Neural cell (in vitro differentiated cells): ENCODE measurements at regions not wholly inside any gene's neighbourhood (a gene's known extent, or its start where the extent isn't known, plus 50 kb on each side); places are given as distances from the start of the nearest gene placed in this dataset.

Experiments
- H2AFZ ChIP-seq: fragments of 200-600, 300-800 bp; sonication (generic), shearing (Covaris generic); 2 replicates; pipeline ENCODE4 v1.6.0; 2014; ENCODE audit warnings: low read depth, mild to moderate bottlenecking, antibody characterized with exemption, low read length, moderate library complexity
- H3F3A ChIP-seq: fragments of 200-600 bp; shearing (Covaris generic); 2 replicates; pipeline ENCODE4 v1.6.1; 2016; ENCODE audit warnings: mild to moderate bottlenecking, moderate library complexity, mixed read lengths, antibody characterized with exemption, low read length; ENCODE audit not compliant: insufficient read depth, poor library complexity, severe bottlenecking
- H3K27ac ChIP-seq: fragments of 200-600, 300-800 bp; sonication (generic), shearing (Covaris generic); 2 replicates; pipeline ENCODE4 v1.5.1; 2014; ENCODE audit warnings: mild to moderate bottlenecking, low read length, moderate library complexity
- H3K27me3 ChIP-seq: fragments of 300-800, 200-600 bp; sonication (generic), shearing (Covaris generic); 2 replicates; pipeline ENCODE4 v1.6.0; 2014; ENCODE audit warnings: mild to moderate bottlenecking, low read depth, low read length, moderate library complexity; ENCODE audit not compliant: insufficient read depth
- H3K36me3 ChIP-seq: fragments of 300-800, 200-600 bp; sonication (generic), shearing (Covaris generic); 2 replicates; pipeline ENCODE4 v1.5.1; 2014; ENCODE audit warnings: mild to moderate bottlenecking, antibody characterized with exemption, low read length, moderate library complexity; ENCODE audit not compliant: insufficient read depth
- H3K4me2 ChIP-seq: fragments of 300-800, 200-600 bp; sonication (generic), shearing (Covaris generic); 2 replicates; pipeline ENCODE4 v1.6.0; 2014; ENCODE audit warnings: mild to moderate bottlenecking, low read length
- H3K4me3 ChIP-seq: fragments of 300-800, 200-600 bp; sonication (generic), shearing (Covaris generic); 2 replicates; pipeline ENCODE4 v1.5.1; 2014; ENCODE audit warnings: mild to moderate bottlenecking, low read length, moderate library complexity
- H3K79me2 ChIP-seq: fragments of 200-600 bp; shearing (Covaris generic); replicated peaks from 2 replicates; pipeline ENCODE4 v1.6.0; 2014; ENCODE audit warnings: mild to moderate bottlenecking, low read length, moderate library complexity; ENCODE audit not compliant: insufficient read depth
- H3K9ac ChIP-seq: fragments of 300-800, 200-600 bp; sonication (generic), shearing (Covaris generic); 2 replicates; pipeline ENCODE4 v1.6.1; 2016; ENCODE audit warnings: mild to moderate bottlenecking, low read length, mixed read lengths
- H3K9me2 ChIP-seq: fragments of 200-600 bp; shearing (Covaris generic); 2 replicates; pipeline ENCODE4 v1.6.1; 2016; ENCODE audit warnings: mild to moderate bottlenecking, low read length, mixed read lengths; ENCODE audit not compliant: insufficient read depth
- H3K9me3 ChIP-seq: fragments of 200-600, 300-800 bp; sonication (generic), shearing (Covaris generic); 2 replicates; pipeline ENCODE4 v1.6.1; 2016; ENCODE audit warnings: mild to moderate bottlenecking, mixed run types, low read length, moderate library complexity, mixed read lengths
- H4K20me1 ChIP-seq: fragments of 200-600 bp; shearing (Covaris generic); 2 replicates; pipeline ENCODE4 v1.6.1; 2016; ENCODE audit warnings: mild to moderate bottlenecking, mixed run types; ENCODE audit not compliant: insufficient read depth
- CTCF ChIP-seq: fragments of 450-650 bp; IDR thresholded peaks from 2 replicates; pipeline ENCODE4 v1.5.1; 2014; ENCODE audit warnings: antibody characterized with exemption, mild to moderate bottlenecking, moderate library complexity; ENCODE audit not compliant: poor library complexity, severe bottlenecking
- EP300 ChIP-seq: fragments of 450-650 bp; conservative IDR thresholded peaks from 2 replicates; pipeline ENCODE4 v1.6.1; 2014; ENCODE audit warnings: antibody characterized with exemption, mild to moderate bottlenecking, moderate library complexity; ENCODE audit not compliant: poor library complexity, severe bottlenecking
- EZH2 ChIP-seq: fragments of 200-600, 300-800 bp; shearing (Covaris generic), sonication (generic); IDR thresholded peaks from 2 replicates; pipeline ENCODE4 v1.6.1; 2014; ENCODE audit warnings: antibody characterized with exemption, low read length, borderline replicate concordance, mild to moderate bottlenecking; ENCODE audit not compliant: insufficient read depth, poor library complexity, severe bottlenecking
- MXI1 ChIP-seq: fragments of 450-650 bp; conservative IDR thresholded peaks from 2 replicates; pipeline ENCODE4 v1.6.1; 2014; ENCODE audit warnings: antibody characterized with exemption, mild to moderate bottlenecking; ENCODE audit not compliant: poor library complexity, severe bottlenecking
- POLR2AphosphoS5 ChIP-seq: IDR thresholded peaks from 2 replicates; pipeline ENCODE4 v1.6.1; 2012
- RAD21 ChIP-seq: fragments of 450-650 bp; conservative IDR thresholded peaks from 2 replicates; pipeline ENCODE4 v1.6.1; 2014; ENCODE audit warnings: antibody characterized with exemption, mild to moderate bottlenecking, moderate library complexity
- SMC3 ChIP-seq: fragments of 450-650 bp; conservative IDR thresholded peaks from 2 replicates; pipeline ENCODE4 v1.6.1; 2014; ENCODE audit warnings: antibody characterized with exemption, mild to moderate bottlenecking, moderate library complexity; ENCODE audit not compliant: poor library complexity
- TF ChIP-seq, protein P1 (sequence below): IDR thresholded peaks from 2 replicates; pipeline ENCODE4 v1.6.1; 2012; ENCODE audit warnings: borderline replicate concordance

DNA sequence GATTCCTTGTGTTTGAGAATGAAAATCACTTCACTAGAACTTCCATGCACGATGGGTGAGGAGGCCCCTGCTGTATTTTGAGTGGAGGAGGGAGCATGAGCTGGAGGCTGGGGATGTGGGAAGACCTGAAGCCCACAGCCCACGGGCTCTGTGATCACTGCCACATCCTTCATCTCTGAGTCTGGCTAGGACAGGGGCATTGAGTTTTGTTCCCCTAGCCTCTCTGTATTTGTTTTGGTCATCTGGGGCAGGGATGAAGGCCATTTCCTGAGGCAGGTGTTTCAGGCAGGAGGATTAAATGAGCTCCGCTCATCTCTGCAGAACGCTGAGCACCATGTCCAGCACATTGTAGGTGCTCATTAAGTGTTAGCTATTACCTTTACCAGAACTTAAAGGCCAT lies 293.6 kb downstream of the GLRX3 start:
- H3K9me2 ChIP-seq, result no peaks in the 10 kb centered on the region
- no peaks in the 10 kb centered on the region for H3K79me2 ChIP-seq
- H3K4me2 ChIP-seq, result no peak overlapping the region
- H3K36me3 ChIP-seq, result no peaks in the 10 kb centered on the region
- no peaks in the 10 kb centered on the region for H3F3A ChIP-seq
- no peak overlapping the region for H3K9ac ChIP-seq
- no peaks in the 10 kb centered on the region for H4K20me1 ChIP-seq
- no peak overlapping the region for H3K4me3 ChIP-seq
- H3K9me3 ChIP-seq, result no peaks in the 10 kb centered on the region
- no peak overlapping the region for H3K27ac ChIP-seq
- H3K27me3 ChIP-seq, result no peaks in the 10 kb centered on the region
- TF ChIP-seq, protein P1, sequence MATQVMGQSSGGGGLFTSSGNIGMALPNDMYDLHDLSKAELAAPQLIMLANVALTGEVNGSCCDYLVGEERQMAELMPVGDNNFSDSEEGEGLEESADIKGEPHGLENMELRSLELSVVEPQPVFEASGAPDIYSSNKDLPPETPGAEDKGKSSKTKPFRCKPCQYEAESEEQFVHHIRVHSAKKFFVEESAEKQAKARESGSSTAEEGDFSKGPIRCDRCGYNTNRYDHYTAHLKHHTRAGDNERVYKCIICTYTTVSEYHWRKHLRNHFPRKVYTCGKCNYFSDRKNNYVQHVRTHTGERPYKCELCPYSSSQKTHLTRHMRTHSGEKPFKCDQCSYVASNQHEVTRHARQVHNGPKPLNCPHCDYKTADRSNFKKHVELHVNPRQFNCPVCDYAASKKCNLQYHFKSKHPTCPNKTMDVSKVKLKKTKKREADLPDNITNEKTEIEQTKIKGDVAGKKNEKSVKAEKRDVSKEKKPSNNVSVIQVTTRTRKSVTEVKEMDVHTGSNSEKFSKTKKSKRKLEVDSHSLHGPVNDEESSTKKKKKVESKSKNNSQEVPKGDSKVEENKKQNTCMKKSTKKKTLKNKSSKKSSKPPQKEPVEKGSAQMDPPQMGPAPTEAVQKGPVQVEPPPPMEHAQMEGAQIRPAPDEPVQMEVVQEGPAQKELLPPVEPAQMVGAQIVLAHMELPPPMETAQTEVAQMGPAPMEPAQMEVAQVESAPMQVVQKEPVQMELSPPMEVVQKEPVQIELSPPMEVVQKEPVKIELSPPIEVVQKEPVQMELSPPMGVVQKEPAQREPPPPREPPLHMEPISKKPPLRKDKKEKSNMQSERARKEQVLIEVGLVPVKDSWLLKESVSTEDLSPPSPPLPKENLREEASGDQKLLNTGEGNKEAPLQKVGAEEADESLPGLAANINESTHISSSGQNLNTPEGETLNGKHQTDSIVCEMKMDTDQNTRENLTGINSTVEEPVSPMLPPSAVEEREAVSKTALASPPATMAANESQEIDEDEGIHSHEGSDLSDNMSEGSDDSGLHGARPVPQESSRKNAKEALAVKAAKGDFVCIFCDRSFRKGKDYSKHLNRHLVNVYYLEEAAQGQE, result no peak
- H2AFZ ChIP-seq, result no peak overlapping the region

DNA sequence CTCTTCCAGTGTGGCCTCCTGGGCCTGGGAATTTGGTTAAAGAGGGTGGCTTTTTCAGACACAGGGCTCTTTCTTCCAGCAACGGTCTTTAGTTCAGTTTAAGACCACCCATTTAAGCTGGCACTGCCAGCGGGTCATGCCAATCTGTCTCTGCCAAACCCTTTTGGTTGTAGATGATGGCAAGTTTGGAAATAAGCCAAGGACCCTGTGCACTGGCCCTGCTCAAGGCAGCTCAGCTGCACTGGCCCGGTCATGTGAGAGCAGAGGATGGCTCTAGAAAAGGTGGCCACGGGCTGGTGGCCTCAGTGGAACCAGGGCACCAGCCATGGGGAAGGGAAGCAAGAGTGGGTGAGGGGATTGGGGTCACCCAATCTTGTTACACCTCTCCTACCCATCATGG lies 294.1 kb downstream of the GLRX3 start:
- TF ChIP-seq CTCF, result no peak
- TF ChIP-seq RAD21, result no peak
- TF ChIP-seq SMC3, result no peak
- TF ChIP-seq POLR2AphosphoS5, result no peak
- TF ChIP-seq MXI1, result no peak
- TF ChIP-seq EP300, result no peak
- TF ChIP-seq, protein P1, result no peak
- no peak for TF ChIP-seq EZH2
- Histone ChIP-seq H3F3A (no peaks in the 10 kb centered on the region), H2AFZ (no peak overlapping the region)

More for the DNA sequence above, 294.1 kb downstream of the GLRX3 start:
- no peak overlapping the region for H3K27ac ChIP-seq
- H3K9me2 ChIP-seq, result no peaks in the 10 kb centered on the region
- no peaks in the 10 kb centered on the region for H4K20me1 ChIP-seq
- no peaks in the 10 kb centered on the region for H3K9me3 ChIP-seq
- no peaks in the 10 kb centered on the region for H3K27me3 ChIP-seq
- no peak overlapping the region for H3K4me3 ChIP-seq
- no peak overlapping the region for H3K9ac ChIP-seq
- H3K79me2 ChIP-seq, result no peaks in the 10 kb centered on the region
- H3K4me2 ChIP-seq, result no peak overlapping the region
- H3K36me3 ChIP-seq, result no peaks in the 10 kb centered on the region
